ENCODE measurements at regions not wholly inside any gene's neighbourhood (a gene's known extent, or its start where the extent isn't known, plus 50 kb on each side); places are given as distances from the start of the nearest gene placed in this dataset.
"Not testable (repeated sequence)": the region's sequence is repeated elsewhere in the genome, so short reads cannot be mapped to it uniquely, and the experiment has no call there.

DNA sequence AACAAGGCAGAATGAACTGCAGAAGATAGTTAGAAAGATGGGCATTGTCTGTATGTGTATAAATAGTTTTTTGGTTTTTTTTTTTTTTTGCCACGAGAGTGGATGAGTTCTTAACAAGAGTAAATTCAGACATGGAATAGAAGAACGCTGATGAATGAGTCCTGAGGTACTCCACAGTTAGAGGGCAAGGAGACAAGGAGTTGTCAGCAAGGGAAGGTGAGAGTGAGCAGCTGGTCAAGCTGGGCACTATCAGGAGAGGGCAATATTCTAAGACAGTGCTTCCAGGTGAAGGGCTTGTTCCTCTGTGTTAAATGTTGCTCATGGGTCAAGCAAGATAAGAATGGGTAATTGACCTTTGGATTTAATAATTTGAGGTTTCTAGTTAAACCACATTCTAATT, 138.6 kb upstream of the FAM78B start:
- DNase-seq (ENCODE audit: low read depth), result no peak

DNA sequence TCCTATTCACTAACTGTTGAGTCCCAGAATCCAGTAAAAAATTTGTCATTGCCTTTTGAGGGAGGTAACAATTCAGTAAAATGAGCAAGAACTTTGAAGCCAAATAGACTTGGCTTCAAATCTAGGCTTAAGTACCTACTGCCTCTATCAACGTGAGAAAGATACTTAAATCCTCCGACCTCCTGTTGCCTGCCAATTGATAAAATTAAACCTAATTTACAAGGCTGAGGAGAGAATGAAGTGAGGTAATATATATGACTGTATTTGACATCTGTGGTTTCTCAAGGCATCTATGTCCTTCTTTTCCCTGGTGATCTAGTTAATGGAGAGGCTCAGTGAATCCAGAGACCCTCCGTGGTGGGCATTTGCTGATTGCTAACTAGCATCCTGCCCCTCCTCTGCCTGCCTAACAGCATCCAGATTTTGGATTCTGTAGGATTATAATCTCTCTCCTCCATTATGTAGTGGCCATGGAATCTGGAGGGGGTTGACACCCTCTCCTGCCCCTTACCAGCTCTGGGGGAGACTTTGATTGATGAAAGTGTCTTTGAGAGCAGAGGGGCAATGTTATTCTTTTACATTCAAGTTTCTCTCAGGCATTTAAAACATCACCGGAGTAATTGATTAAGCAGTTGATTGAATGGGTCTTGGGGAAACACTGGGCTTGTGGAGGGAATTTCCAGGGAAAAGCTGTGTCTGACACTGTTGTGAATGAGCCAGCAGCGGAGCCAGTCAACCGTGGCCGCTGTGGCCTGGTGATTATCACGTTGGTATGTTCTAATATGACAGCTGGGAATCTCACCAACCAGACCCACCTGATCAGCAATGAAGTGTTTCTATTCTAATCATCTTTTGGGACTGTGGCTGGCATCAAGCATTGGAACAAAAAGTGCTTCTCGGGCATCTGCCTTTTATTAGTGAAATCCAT, 140.7 kb upstream of the FAM78B start:
- DNase-seq (ENCODE audit: low read depth), result no peak

DNA sequence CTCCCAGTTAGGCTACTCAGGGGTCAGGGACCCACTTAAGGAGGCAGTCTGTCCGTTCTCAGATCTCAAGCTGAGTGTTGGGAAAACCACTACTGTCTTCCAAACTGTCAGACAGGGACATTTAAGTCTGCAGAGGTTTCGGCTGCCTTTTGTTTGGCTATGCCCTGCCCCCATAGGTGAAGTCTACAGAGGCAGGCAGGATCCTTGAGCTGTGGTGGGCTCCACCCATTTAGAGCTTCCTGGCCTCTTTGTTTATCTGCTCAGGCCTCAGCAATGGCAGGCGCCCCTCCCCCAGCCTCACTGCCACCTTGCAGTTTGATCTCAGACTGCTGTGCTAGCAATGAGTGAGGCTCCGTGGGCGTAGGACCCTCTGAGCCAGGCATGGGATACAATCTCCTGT, 149.5 kb upstream of the FAM78B start:
- DNase-seq (ENCODE audit: low read depth), result not testable (repeated sequence)

DNA sequence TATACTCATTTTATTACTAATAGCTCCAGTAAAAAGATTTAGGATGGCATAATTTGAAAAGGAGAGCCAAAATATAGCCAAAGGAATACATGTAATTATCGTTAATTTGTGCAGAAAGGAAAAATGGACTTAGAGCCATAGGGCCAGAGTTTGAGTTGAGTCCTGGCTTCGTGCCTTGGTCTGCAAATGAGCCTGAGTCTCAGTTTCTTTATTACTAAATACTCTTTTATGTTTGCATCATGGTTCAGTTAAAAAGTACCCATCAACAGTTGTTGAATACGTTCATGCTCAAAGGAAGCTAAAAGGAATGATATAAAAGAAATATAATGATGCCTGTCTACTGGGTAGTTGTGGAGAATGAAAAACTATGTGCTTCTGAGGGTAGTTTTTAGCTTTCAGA, 155.7 kb upstream of the FAM78B start:
- no peak for DNase-seq (ENCODE audit: low read depth)

DNA sequence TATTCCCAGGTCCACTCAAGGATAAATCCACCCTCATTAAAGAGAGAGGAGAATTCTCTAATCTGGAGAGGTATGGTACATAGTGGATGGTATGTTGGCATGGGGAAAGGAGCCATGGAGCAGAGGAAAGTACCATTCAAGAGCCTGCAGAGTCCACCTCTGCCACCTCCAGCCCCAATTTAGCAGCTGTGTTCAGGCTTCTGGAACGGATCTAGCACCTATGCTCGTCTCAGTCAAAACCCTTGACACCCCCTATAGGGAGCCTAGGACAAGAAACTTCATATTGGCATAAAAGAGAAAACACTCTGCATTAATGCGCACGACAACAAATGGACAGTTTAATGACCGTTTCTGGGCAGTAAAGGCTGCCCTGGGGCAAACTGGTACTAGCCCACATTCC, 161.1 kb upstream of the FAM78B start:
- DNase-seq (ENCODE audit: low read depth), result no peak

DNA sequence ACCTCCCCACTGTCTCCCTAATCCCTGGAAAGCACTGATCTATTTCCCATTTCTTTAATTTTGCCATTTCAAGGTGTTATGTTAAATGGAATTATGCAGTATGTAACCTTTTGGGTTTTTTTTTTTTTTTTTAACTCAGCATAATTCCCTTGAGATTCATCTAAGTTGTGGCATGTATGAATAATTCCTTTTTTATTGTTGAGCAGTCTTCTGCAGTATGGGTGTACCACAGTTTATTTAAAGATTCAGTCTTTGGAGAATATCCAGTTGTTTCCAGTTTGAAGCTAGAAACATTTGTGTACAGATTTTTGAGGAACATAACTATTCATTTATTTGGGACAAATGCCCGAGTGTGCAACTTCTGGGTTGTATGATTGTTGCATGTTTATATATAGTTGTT, 162.2 kb upstream of the FAM78B start:
- no peak for DNase-seq (ENCODE audit: low read depth)

DNA sequence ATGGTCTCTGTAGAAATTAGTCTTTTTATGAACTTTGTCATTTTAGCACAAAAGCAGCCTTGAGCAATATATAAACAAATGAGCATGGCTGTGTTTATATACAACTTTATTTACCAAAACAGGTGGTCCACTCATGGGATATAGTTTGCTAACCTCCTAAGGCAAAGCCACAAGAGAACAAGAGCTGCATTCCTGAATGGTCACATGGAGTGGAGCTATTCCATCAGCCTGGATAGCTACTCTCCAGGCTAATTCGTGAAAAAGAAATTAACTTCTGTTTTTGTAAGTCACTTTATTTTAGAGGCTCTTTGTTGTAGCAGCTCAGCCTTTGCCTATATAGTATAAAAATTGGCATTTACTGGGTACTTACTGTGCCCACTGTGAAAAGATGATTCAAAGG, 163.3 kb upstream of the FAM78B start:
- DNase-seq (ENCODE audit: low read depth), result no peak

DNA sequence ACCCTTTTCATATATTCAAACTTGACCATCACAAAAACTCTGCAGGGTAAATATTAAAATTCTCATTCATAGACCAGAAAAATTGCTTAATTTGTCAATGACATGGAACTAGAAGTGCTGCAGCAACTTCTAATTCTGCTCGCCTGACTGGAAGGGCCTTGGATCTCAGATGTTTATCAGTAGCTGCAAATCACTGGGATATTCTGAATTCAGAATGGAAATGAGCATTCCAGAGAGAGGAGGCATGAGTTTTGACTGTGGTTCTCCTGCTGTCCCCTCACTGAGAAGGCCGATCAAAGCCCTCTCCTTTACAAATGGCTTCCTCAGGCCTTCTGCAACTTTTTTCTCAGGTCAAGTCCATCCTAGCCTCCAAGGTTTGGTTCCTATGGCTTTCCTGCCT, 171.3 kb upstream of the FAM78B start:
- no peak for DNase-seq (ENCODE audit: low read depth)

DNA sequence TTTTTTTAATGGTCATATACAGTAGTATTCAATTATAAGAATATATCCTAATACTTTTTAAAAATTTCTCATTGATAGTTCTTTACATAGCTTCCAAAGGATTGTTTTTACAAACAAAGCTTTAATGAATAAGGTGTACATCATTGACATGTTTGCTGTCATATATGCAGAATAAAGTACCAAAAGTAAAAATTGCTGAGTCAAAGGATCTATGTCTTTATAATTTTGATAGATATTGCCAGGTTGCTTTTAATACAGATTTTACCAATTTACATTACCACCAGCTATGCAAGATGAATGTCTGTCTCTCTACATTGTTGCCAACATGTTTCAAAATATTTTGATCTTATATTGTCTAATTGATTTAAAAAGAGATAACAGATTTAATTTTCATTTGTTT, 173.9 kb upstream of the FAM78B start:
- DNase-seq (ENCODE audit: low read depth), result no peak

DNA sequence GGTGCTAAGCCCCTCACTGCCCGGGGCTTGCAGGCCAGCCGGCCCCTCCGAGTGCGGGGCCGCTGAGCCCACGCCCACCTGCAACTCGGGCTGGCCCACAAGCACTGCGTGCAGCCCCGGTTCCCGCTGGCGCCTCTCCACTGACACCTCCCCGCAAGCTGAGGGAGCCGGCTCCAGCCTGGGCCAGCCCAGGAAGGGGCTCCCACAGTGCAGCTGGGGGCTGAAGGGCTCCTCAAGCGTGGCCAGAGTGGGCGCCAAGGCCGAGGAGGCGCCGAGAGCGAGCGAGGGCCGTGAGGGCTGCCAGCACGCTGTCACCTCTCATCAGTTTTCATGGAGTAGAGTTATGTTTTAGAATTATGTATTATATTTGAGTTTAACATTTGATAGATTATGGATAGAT, 176.5 kb upstream of the FAM78B start:
- DNase-seq (ENCODE audit: low read depth), result no peak

DNA sequence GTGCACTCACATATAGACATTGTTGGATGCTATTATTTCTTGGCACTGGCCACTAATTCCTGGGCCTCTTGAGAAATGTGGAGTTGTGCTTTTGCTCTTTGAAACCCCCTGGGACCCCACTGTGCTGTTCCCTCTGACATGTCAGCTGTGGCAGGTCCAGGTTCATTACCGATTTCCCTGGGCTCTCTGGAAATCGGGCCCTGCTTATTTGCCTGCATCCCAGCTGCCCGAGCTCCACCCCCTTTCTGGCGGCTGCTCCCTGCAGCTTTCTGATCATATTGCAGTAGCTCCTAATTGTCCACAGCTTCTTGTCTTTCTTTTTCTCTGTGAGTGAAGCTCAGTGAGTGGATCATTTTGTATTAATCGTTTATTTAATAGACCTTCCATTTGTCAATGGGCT, 183.7 kb upstream of the FAM78B start:
- no peak for DNase-seq (ENCODE audit: low read depth)

DNA sequence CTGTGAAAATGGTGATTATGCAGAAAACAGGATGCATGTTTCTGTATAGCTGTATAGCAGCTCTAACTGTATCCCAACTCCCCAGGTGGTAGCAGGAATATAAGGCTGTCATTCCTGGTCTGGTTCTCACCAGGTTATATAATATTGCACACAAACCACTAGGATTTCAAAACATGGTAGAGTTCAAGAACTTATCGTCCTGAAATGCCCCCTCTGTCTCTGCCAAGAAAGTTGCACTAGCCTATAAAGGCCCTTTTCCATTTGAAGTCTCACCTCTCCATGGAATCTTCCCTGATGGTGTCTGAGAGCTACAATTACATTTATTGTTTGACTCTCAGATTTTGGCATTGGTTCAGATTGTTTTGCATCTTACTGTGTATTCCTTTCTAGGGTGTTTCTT, 184.9 kb upstream of the FAM78B start:
- DNase-seq (ENCODE audit: low read depth), result no peak

DNA sequence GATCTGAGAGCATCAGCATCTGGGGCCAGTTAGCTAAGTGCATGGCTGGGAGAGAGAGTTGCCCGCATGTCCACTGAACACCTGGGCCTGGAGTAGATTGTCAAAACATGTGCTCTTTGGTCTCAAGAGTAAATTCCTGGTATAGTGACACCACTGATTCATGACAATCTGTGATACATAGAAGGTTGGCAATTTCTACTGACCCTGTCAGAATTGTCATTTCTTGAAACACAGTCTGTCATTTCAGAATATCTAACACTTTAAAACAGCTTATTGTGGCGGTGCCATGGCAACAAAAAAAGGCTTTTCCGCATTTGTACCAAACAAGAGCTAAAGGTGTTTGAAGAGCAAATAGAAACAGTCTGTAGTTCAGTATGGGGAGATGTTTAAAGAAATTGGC, 186.4 kb upstream of the FAM78B start:
- no peak for DNase-seq (ENCODE audit: low read depth)

DNA sequence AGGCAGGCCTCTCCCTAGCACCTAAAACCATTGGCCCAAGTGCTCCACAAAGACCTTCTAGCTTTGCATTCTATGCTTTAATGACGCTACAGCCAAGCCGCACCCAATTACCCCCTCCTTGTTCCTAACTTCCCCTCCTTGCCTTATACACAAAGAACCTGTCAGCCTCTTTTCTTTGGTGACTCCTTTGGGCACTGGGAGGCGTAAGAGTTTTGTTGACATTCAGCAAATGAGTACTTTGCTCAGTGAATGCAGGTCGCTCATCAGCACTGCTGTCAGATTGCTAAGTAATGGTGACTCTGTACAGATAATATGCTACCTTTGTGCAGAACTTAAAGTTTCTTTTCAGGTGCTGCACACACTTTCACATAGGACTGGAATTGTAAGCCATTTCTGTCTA, 187.6 kb upstream of the FAM78B start:
- DNase-seq (ENCODE audit: low read depth), result no peak

DNA sequence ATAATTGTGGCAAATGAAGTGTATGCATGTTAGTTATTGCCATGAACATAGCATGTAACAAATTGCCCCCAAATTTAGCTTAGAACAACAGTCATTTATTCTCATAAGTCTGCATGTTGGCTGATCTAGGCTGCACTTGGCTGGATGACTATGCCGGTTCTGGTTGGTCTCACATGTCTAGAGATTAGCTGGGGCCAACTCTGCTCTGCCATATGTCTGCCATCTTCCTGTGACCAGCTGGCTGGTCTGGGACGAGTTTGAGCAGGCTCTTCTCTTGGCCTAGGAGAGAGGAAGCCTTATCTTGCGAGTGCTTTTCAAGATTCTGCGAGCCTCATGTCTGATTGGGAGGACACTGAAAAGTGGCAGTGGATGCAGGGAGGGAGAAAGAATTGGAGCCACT, 198.3 kb upstream of the FAM78B start:
- no peak for DNase-seq (ENCODE audit: low read depth)

DNA sequence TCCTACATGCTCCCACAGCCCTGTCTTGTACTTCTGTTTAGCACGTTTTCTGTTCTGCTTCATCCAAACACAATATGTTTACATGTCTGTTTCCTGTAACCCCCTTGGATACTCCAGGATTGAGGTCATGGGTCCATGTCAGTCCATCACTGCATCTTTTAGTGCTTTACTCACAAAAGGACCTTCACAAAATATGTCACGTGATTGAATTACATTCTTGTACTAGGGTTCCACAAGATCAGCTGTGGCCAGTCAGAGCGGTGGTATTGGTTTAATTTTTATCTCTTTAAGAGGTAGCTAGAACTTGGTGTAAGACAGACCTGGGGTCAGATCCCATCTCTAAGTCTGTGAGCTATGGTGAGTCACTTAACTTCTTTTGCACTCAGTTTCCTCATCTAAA, 201.2 kb upstream of the FAM78B start:
- no peak for DNase-seq (ENCODE audit: low read depth)

DNA sequence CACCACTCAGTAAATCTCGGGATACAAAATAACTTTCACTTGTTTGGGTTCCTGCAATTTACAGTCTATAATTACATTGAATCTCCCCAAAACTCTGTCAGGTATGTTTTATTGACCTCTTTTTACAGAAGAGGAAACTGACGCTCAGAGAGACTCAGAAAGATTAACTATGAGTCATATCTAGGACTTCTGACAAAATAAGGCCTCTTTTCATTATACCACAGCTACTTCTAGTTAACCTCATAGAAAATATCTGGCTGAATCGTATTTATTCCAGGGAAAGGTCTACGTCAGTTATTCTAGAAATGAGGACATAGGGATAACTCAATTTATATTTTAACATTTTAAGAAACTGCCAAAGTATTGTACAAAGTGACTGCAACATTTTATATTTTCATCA, 211.1 kb upstream of the FAM78B start:
- no peak for DNase-seq (ENCODE audit: low read depth)

DNA sequence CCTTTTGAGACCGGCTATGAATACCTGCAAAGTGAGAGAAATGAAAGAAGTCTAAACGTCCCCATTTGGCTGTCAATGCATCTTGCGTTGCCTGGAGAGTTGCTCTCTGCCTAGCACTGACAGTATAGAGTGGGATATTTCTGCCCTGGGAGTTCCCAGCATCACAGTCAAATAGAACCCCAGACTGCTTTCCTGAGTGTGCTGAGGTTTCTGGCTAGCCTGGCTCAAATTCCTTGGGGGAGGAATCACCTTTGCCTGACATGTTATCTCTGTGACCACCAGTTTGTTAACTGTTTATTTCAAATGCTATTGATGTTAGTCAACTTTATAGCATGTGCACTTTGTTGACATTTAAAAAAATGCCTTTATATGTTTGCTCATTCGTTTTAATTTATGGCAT, 212.0 kb upstream of the FAM78B start:
- no peak for DNase-seq (ENCODE audit: low read depth)

DNA sequence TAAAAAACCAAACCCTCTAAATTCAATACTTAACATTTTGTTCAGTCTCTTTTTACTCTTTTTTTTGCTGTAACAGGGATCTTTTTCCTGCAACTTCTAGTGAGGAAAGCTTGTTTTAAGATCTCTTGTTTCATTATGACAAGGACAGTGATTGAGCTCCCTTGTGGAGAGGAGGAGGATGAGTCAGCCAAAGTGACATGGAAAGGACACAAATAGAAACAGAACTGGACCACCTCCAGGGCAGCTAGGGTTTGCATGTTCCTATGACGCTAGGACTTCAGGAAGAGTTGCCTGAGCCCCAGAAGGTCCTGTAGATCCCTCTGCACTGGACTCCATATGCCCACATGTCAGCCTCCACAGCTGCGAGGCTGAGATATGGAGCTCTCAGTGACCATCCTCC, 212.6 kb upstream of the FAM78B start:
- DNase-seq (ENCODE audit: low read depth), result no peak

DNA sequence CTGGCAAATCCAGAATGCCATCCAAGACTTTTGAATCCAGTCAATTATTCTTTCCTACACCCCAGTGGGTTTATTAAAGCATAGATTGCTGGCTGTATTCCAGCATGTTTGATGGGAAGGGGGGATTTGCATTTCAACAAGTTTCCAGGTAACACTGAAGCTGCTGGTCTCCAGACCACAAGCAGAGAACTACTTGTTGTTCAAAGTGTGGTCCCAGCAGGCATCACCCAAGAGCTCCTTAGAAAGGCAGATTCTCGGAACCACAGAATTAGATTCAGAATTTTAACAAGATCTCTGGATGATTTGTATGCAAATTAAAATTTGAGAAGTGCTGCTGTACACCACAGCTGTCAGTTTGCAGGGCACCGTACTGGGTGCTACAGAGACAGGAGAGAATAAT, 216.3 kb upstream of the FAM78B start:
- no peak for DNase-seq (ENCODE audit: low read depth)

DNA sequence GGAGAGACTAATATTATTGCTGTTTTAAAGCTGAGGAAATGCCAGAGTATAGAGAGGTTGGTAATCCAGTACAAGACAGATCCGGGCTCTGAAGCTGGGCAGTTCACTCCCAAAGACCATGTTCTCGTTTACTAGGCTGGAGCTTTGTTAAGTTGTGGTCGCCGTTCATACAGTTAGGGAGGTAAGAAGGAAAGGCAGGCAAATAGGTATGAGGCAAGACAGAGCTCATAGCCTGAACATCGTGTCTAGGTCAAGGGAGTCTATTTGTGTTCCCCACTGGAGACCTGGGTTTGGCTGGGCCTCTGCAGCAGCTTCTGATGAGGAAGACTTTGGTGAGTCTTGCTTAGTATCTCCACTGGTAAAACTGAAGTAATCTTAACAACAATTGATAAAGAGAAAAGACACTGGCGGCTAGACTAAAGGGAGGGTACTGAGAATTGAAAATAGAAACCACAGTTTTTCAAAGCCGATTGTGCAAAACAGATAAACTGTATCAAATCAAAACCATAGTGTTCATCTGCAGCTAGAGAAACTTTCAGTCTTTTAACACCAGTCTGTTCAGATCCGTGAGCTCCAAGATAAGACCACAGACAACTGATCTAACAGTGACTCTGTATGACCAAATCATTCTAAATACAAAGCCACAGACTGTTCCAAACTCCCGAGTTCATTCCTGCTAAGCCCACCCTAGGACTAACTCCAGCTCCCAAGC, 217.0 kb upstream of the FAM78B start:
- no peak for DNase-seq (ENCODE audit: low read depth)

DNA sequence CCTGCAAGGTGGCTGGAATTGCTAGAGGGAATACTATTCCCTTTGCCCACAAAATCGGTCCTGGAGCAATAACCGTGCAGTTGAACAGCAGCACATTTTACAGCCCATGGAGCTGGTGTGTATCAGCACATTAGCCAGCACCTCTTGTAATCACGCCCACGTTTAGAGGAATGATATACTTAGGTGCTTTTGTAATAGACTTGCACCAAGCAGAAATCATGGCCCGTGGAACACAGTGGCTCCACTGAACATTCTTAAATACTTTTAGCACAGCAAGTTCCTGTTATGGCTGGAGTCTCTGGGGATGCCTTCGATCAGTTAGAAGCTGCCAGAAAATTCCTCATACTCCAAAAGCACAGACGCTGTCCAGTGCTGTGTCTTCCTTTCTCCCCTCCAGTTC, 218.1 kb upstream of the FAM78B start:
- no peak for DNase-seq (ENCODE audit: low read depth)

DNA sequence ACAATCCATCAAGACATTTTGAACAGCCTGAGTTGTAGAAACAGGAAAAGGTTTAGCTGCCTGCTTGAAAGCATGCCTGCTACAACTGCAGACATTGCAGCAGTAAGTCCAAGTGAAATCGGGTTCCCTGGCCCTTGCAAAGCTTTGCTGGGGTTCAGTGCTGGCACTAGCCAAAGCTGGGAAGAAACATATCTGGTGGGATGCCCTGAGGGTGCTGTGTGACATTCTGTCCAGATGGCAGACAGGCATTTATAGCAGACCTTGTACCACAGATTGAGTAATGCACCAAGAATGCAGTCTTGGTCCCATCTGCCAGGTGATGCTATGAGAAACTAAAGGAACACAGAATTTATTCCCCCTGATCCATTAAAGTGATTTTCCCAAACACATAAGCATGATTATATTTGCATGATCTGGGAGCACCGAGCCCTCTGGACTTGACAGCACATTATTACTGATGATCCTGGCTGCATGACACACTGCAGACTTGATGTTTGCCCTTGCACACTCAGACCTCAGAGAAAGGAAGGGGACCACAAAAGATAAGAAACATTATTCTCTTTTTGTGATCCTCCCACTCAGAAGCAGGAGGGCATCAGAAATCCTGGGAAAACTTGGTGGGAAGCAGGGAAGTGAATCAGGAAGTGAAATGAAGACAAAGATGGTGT, 223.7 kb upstream of the FAM78B start:
- DNase-seq (ENCODE audit: low read depth), result no peak

All from activated gamma-delta T cell treated with anti-CD3 and anti-CD28 coated beads, Interleukin-2, amount 50 U/mL, for 16 hours (primary cell).